Effector memory CD4-positive, alpha-beta T cell (primary cell): ENCODE measurements at regions not wholly inside any gene's neighbourhood (a gene's known extent, or its start where the extent isn't known, plus 50 kb on each side); places are given as distances from the start of the nearest gene placed in this dataset.

Source experiments
- DNase-seq, 3 donors: peaks; one replicate each; pipeline ENCODE4 v3.0.0-alpha.2; 2020
- H3K27ac ChIP-seq: 2 replicates; pipeline ENCODE4 v1.7.0; 2013; ENCODE audit warnings: mild to moderate bottlenecking, low read length, moderate library complexity; ENCODE audit not compliant: insufficient read depth, poor library complexity, severe bottlenecking
- H3K27me3 ChIP-seq: replicated peaks from 2 replicates; pipeline ENCODE4 v1.7.0; 2013; ENCODE audit warnings: mild to moderate bottlenecking, low read length; ENCODE audit not compliant: insufficient read depth, control insufficient read depth, poor library complexity, severe bottlenecking
- H3K36me3 ChIP-seq: 2 replicates; pipeline ENCODE4 v1.7.0; 2013; ENCODE audit warnings: mild to moderate bottlenecking, low read length, moderate library complexity; ENCODE audit not compliant: control insufficient read depth, insufficient read depth
- H3K4me1 ChIP-seq: 2 replicates; pipeline ENCODE4 v1.7.0; 2013; ENCODE audit warnings: low read length, mild to moderate bottlenecking; ENCODE audit not compliant: control insufficient read depth, insufficient read depth, poor library complexity, severe bottlenecking
- H3K4me3 ChIP-seq: 2 replicates; pipeline ENCODE4 v1.7.0; 2013; ENCODE audit warnings: low read length, low read depth, mild to moderate bottlenecking; ENCODE audit not compliant: insufficient read depth, poor library complexity, severe bottlenecking
- H3K9me3 ChIP-seq: 2 replicates; pipeline ENCODE4 v1.7.0; 2013; ENCODE audit warnings: mild to moderate bottlenecking, low read length, moderate library complexity; ENCODE audit not compliant: control insufficient read depth

- Histone ChIP-seq H3K27me3 (peaks cover 2% of the 10 kb centered on the region), H3K36me3 (no peaks in the 10 kb centered on the region), H3K27ac (no peak overlapping the region), H3K4me3 (no peak overlapping the region), H3K4me1 (no peaks in the 10 kb centered on the region), H3K9me3 (no peaks in the 10 kb centered on the region)
- no peak for DNase-seq
Measured at GRCh38 chr12:88743946-88744685, 163.8 kb upstream of the KITLG start.

GRCh38 chr12:88737838-88738472 is 157.7 kb upstream of the KITLG start:
- Histone ChIP-seq H3K36me3 (no peaks in the 10 kb centered on the region), H3K4me1 (no peaks in the 10 kb centered on the region), H3K27me3 (peaks cover 2% of the 10 kb centered on the region), H3K27ac (no peak overlapping the region), H3K9me3 (no peaks in the 10 kb centered on the region), H3K4me3 (no peak overlapping the region)
- DNase-seq, result no peak

GRCh38 chr12:88736031-88736430 is 155.8 kb upstream of the KITLG start:
- Histone ChIP-seq H3K36me3 (no peaks in the 10 kb centered on the region), H3K27me3 (peaks cover 2% of the 10 kb centered on the region), H3K4me3 (no peak overlapping the region), H3K4me1 (no peaks in the 10 kb centered on the region), H3K27ac (no peak overlapping the region), H3K9me3 (no peaks in the 10 kb centered on the region)
- no peak for DNase-seq

GRCh38 chr12:88733008-88733407 is 152.7 kb upstream of the KITLG start:
- Histone ChIP-seq H3K4me3 (no peak overlapping the region), H3K36me3 (no peaks in the 10 kb centered on the region), H3K9me3 (no peaks in the 10 kb centered on the region), H3K27ac (no peak overlapping the region), H3K27me3 (no peaks in the 10 kb centered on the region), H3K4me1 (no peaks in the 10 kb centered on the region)
- no peak for DNase-seq

GRCh38 chr12:88729196-88729595 is 148.9 kb upstream of the KITLG start:
- Histone ChIP-seq H3K36me3 (no peaks in the 10 kb centered on the region), H3K4me3 (no peak overlapping the region), H3K4me1 (no peaks in the 10 kb centered on the region), H3K9me3 (no peaks in the 10 kb centered on the region), H3K27ac (no peak overlapping the region), H3K27me3 (no peaks in the 10 kb centered on the region)
- DNase-seq, result no peak

- Histone ChIP-seq H3K9me3 (no peaks in the 10 kb centered on the region), H3K27ac (no peak overlapping the region), H3K4me3 (no peak overlapping the region), H3K36me3 (no peaks in the 10 kb centered on the region), H3K4me1 (no peaks in the 10 kb centered on the region), H3K27me3 (no peaks in the 10 kb centered on the region)
- DNase-seq, result no peak
Measured at GRCh38 chr12:88726806-88727720, 146.8 kb upstream of the KITLG start.

GRCh38 chr12:88725592-88726143 is 145.4 kb upstream of the KITLG start:
- Histone ChIP-seq H3K4me3 (no peak overlapping the region), H3K27me3 (no peaks in the 10 kb centered on the region), H3K36me3 (no peaks in the 10 kb centered on the region), H3K27ac (no peak overlapping the region), H3K9me3 (no peaks in the 10 kb centered on the region), H3K4me1 (no peaks in the 10 kb centered on the region)
- no peak for DNase-seq

- H3K27ac ChIP-seq, result no peak overlapping the region
- no peaks in the 10 kb centered on the region for H3K4me1 ChIP-seq
- H3K27me3 ChIP-seq, result no peaks in the 10 kb centered on the region
- H3K9me3 ChIP-seq, result no peaks in the 10 kb centered on the region
- no peak overlapping the region for H3K4me3 ChIP-seq
- DNase-seq, result no peak
- no peaks in the 10 kb centered on the region for H3K36me3 ChIP-seq
Measured at GRCh38 chr12:88723219-88723618, 142.9 kb upstream of the KITLG start.

- H3K9me3 ChIP-seq, result no peaks in the 10 kb centered on the region
- H3K36me3 ChIP-seq, result no peaks in the 10 kb centered on the region
- no peak overlapping the region for H3K27ac ChIP-seq
- no peaks in the 10 kb centered on the region for H3K27me3 ChIP-seq
- H3K4me3 ChIP-seq, result no peak overlapping the region
- DNase-seq, result no peak
- no peaks in the 10 kb centered on the region for H3K4me1 ChIP-seq
Measured at GRCh38 chr12:88720785-88721650, 140.7 kb upstream of the KITLG start.
